ENCODE measurements at regions not wholly inside any gene's neighbourhood (a gene's known extent, or its start where the extent isn't known, plus 50 kb on each side); places are given as distances from the start of the nearest gene placed in this dataset.

DNA sequence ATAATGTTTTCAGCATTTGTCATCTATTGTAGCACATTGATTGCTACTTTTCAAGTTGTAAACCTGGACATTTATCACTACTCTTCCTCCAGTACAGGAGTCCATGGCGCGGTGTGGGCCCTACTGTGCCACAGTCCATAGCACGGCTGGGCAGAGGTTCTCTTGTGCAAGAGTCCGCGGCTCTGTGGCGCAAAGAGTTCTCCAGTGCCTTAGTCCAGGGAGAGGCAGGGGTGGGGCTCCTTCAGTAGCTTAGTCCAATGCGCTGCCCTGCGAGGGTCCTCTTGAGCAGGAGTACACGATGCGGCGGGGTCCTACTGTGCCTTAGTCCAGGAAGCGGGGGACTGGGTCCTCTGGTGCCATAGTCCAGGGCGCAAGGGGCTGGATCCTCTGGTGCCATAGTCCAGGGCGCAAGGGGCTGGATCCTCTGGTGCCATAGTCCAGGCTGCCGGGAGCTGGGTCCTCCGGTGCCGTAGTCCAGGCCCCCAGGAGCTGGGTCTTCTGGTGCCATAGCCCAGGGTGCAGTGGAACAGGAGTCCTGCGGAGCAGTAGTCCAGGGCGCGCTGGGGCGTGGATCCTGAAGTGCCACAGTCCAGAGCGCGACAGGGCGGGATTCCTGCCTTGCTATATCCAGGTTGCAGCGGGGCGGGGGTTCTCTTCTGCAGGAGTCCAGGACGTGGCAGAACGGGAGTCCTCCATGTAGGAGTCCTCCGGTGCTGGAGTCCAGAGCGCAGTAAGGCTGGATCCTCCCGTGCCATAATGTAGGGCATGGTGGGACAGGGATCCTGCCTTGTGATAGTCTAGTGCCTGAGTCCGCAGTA is 129.3 kb downstream of the CCDC74A start:
- no peaks in the 10 kb centered on the region for H3K36me3 Mint-ChIP-seq (ENCODE audit: low read depth)
- no peak for DNase-seq
- H3K4me3 ChIP-seq (ENCODE audit: low read length) = no peak overlapping the region
- no peak overlapping the region for H3K4me3 Mint-ChIP-seq
- no peaks in the 10 kb centered on the region for H3K4me1 ChIP-seq (ENCODE audit: insufficient read depth, low read length)
- no peaks in the 10 kb centered on the region for H3K36me3 ChIP-seq (ENCODE audit: insufficient read depth, low read length)
- H3K9me3 ChIP-seq (ENCODE audit: control insufficient read depth in 1 of 2, insufficient read depth in 1 of 2, low read length in 2 of 2) = peaks cover 0 to 10% of the 10 kb centered on the region in 2 experiments
- no peaks in the 10 kb centered on the region for H3K4me1 Mint-ChIP-seq (ENCODE audit: low read depth)
- TF ChIP-seq, protein P1, sequence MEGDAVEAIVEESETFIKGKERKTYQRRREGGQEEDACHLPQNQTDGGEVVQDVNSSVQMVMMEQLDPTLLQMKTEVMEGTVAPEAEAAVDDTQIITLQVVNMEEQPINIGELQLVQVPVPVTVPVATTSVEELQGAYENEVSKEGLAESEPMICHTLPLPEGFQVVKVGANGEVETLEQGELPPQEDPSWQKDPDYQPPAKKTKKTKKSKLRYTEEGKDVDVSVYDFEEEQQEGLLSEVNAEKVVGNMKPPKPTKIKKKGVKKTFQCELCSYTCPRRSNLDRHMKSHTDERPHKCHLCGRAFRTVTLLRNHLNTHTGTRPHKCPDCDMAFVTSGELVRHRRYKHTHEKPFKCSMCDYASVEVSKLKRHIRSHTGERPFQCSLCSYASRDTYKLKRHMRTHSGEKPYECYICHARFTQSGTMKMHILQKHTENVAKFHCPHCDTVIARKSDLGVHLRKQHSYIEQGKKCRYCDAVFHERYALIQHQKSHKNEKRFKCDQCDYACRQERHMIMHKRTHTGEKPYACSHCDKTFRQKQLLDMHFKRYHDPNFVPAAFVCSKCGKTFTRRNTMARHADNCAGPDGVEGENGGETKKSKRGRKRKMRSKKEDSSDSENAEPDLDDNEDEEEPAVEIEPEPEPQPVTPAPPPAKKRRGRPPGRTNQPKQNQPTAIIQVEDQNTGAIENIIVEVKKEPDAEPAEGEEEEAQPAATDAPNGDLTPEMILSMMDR (IDR thresholded peaks at IDR 0.05) = no peak
- no peaks in the 10 kb centered on the region for H3K9me3 Mint-ChIP-seq
- CTCF ChIA-PET = no interaction called here
- intact Hi-C loops (cut with DNase I, micrococcal nuclease) = no loop called here
- POLR2A ChIA-PET = no interaction called here
- no peak overlapping the region for H3K27ac Mint-ChIP-seq
- peaks cover 41% of the 10 kb centered on the region for H3K27me3 Mint-ChIP-seq
- H3K27me3 ChIP-seq (ENCODE audit: control insufficient read depth in 1 of 2, insufficient read depth in 2 of 2, low read length in 2 of 2) = peaks cover 3 to 14% of the 10 kb centered on the region in 2 experiments
- no peak for ATAC-seq (ENCODE audit: poor library complexity)
- no peak overlapping the region for H3K27ac ChIP-seq (ENCODE audit: low read depth in 1 of 2, low read length in 2 of 2)

GRCh38 chr2:131657895-131658768 is 130.4 kb downstream of the CCDC74A start:
- Histone ChIP-seq H3K4me3 (ENCODE audit: low read length) (no peak overlapping the region), H3K36me3 (ENCODE audit: insufficient read depth, low read length) (no peaks in the 10 kb centered on the region), H3K27me3 (ENCODE audit: control insufficient read depth in 1 of 2, insufficient read depth in 2 of 2, low read length in 2 of 2) (peaks cover 3 to 12% of the 10 kb centered on the region in 2 experiments), H3K27ac (ENCODE audit: low read depth in 1 of 2, low read length in 2 of 2) (no peak overlapping the region), H3K4me1 (ENCODE audit: insufficient read depth, low read length) (no peaks in the 10 kb centered on the region), H3K9me3 (ENCODE audit: control insufficient read depth in 1 of 2, insufficient read depth in 1 of 2, low read length in 2 of 2) (peaks cover 0 to 10% of the 10 kb centered on the region in 2 experiments)
- intact Hi-C loops (cut with DNase I, micrococcal nuclease) = no loop called here
- no peaks in the 10 kb centered on the region for H3K9me3 Mint-ChIP-seq
- H3K36me3 Mint-ChIP-seq (ENCODE audit: low read depth) = no peaks in the 10 kb centered on the region
- TF ChIP-seq, protein P1 (IDR thresholded peaks at IDR 0.05) = no peak
- H3K27me3 Mint-ChIP-seq = peaks cover 44% of the 10 kb centered on the region
- DNase-seq (no peak), ATAC-seq (ENCODE audit: poor library complexity) (no peak)
- ChIA-PET CTCF (no interaction called here), POLR2A (no interaction called here)
- H3K27ac Mint-ChIP-seq = no peak overlapping the region
- no peak overlapping the region for H3K4me3 Mint-ChIP-seq
- H3K4me1 Mint-ChIP-seq (ENCODE audit: low read depth) = no peaks in the 10 kb centered on the region

- TF ChIP-seq, protein P1 (IDR thresholded peaks at IDR 0.05) = no peak
- ATAC-seq (ENCODE audit: poor library complexity) = no peak
- Histone ChIP-seq H3K27ac (ENCODE audit: low read depth in 1 of 2, low read length in 2 of 2) (no peak overlapping the region), H3K9me3 (ENCODE audit: control insufficient read depth in 1 of 2, insufficient read depth in 1 of 2, low read length in 2 of 2) (peaks cover 0 to 10% of the 10 kb centered on the region in 2 experiments), H3K36me3 (ENCODE audit: insufficient read depth, low read length) (no peaks in the 10 kb centered on the region), H3K27me3 (ENCODE audit: control insufficient read depth in 1 of 2, insufficient read depth in 2 of 2, low read length in 2 of 2) (peaks cover 6 to 12% of the 10 kb centered on the region in 2 experiments), H3K4me1 (ENCODE audit: insufficient read depth, low read length) (no peaks in the 10 kb centered on the region), H3K4me3 (ENCODE audit: low read length) (no peak overlapping the region)
- Mint-ChIP-seq H3K4me3 (no peak overlapping the region), H3K27me3 (peaks cover 46% of the 10 kb centered on the region), H3K4me1 (ENCODE audit: low read depth) (no peaks in the 10 kb centered on the region), H3K36me3 (ENCODE audit: low read depth) (no peaks in the 10 kb centered on the region), H3K9me3 (no peaks in the 10 kb centered on the region), H3K27ac (no peak overlapping the region)
- intact Hi-C loops (cut with DNase I, micrococcal nuclease) = no loop called here
- ChIA-PET CTCF (no interaction called here), POLR2A (no interaction called here)
- DNase-seq = no peak
Observed at GRCh38 chr2:131658769-131659131, 131.1 kb downstream of the CCDC74A start.

Data from CD4-positive, alpha-beta T cell (primary cell).